SK-N-SH (cell line): ENCODE measurements at regions not wholly inside any gene's neighbourhood (a gene's known extent, or its start where the extent isn't known, plus 50 kb on each side); places are given as distances from the start of the nearest gene placed in this dataset.

ENCODE experiments used
- EP300 ChIP-seq, 2 experiments: IDR thresholded peaks; 2 replicates each; pipeline versions ENCODE4 v1.4.0 to v1.6.1; 2012; ENCODE audit warnings: borderline replicate concordance in 1 of 2, low read depth in 1 of 2, low read length in 1 of 2
- EZH2phosphoT487 ChIP-seq: fragments of 200-600 bp; sonication (generic); IDR thresholded peaks from 2 replicates; pipeline ENCODE4 v1.6.1; 2017; ENCODE audit warnings: low read depth, mixed run types, mild to moderate bottlenecking, antibody characterized with exemption, moderate library complexity, borderline replicate concordance
- POLR2AphosphoS5 ChIP-seq: IDR thresholded peaks from 2 replicates; pipeline ENCODE4 v1.6.1; 2012; ENCODE audit warnings: low read depth, low read length
- RFX5 ChIP-seq: IDR thresholded peaks from 2 replicates; pipeline ENCODE4 v1.6.1; 2012; ENCODE audit warnings: mild to moderate bottlenecking, improper control_type of control experiment, low read length
- TCF12 ChIP-seq: IDR thresholded peaks from 2 replicates; pipeline ENCODE4 v1.4.0; 2012
- TF ChIP-seq, protein P1 (sequence below): fragments of 150-350 bp; IDR thresholded peaks from 2 replicates; pipeline ENCODE4 v1.6.1; 2016; ENCODE audit warnings: mild to moderate bottlenecking, low read depth, low read length
- TF ChIP-seq, protein P2 (sequence below): fragments of 200-600 bp; sonication (generic); IDR thresholded peaks from 2 replicates; pipeline ENCODE4 v1.6.1; 2017; ENCODE audit warnings: antibody characterized with exemption, mild to moderate bottlenecking, moderate library complexity

DNA sequence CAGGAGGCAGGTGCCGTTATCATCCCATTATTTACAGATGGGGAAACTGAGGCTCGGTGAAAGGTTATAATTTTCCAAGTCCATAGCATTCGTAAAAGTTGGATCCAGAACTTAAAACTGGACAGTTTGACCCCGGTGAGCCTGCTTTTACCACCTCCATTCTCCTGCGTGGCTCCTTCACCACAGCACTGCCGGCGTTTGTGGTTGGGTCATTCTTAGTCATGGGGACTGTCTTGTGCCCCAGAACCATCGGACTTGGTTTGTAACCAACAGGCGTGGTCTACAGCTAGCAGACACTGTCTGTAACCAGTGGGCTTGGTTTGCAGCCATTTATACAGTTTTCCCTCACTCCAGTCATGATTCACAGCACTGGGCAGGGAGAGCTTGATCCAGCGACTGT, 511.3 kb downstream of the NPHP4 start:
- TF ChIP-seq RFX5 (no peak), EP300 (IDR thresholded peaks at IDR 0.05; ENCODE audit: borderline replicate concordance in 1 of 2, low read depth in 1 of 2, low read length in 1 of 2) (no peak), TCF12 (no peak), POLR2AphosphoS5 (no peak), EZH2phosphoT487 (no peak)
- TF ChIP-seq, protein P1, sequence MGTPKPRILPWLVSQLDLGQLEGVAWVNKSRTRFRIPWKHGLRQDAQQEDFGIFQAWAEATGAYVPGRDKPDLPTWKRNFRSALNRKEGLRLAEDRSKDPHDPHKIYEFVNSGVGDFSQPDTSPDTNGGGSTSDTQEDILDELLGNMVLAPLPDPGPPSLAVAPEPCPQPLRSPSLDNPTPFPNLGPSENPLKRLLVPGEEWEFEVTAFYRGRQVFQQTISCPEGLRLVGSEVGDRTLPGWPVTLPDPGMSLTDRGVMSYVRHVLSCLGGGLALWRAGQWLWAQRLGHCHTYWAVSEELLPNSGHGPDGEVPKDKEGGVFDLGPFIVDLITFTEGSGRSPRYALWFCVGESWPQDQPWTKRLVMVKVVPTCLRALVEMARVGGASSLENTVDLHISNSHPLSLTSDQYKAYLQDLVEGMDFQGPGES: no peak
- TF ChIP-seq, protein P2, sequence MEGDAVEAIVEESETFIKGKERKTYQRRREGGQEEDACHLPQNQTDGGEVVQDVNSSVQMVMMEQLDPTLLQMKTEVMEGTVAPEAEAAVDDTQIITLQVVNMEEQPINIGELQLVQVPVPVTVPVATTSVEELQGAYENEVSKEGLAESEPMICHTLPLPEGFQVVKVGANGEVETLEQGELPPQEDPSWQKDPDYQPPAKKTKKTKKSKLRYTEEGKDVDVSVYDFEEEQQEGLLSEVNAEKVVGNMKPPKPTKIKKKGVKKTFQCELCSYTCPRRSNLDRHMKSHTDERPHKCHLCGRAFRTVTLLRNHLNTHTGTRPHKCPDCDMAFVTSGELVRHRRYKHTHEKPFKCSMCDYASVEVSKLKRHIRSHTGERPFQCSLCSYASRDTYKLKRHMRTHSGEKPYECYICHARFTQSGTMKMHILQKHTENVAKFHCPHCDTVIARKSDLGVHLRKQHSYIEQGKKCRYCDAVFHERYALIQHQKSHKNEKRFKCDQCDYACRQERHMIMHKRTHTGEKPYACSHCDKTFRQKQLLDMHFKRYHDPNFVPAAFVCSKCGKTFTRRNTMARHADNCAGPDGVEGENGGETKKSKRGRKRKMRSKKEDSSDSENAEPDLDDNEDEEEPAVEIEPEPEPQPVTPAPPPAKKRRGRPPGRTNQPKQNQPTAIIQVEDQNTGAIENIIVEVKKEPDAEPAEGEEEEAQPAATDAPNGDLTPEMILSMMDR: no peak
